H1 (cell line): ENCODE measurements at regions not wholly inside any gene's neighbourhood (a gene's known extent, or its start where the extent isn't known, plus 50 kb on each side); places are given as distances from the start of the nearest gene placed in this dataset.

Source experiments
- CHD1 ChIP-seq: IDR thresholded peaks from 2 replicates; pipeline ENCODE4 v1.6.1; 2012; ENCODE audit warnings: low read depth, low read length, improper control_type of control experiment
- RFX5 ChIP-seq: IDR thresholded peaks from 2 replicates; pipeline ENCODE4 v1.6.1; 2011; ENCODE audit warnings: low read depth, low read length, improper control_type of control experiment, borderline replicate concordance
- SP4 ChIP-seq: IDR thresholded peaks from 2 replicates; pipeline ENCODE4 v1.6.1; 2012; ENCODE audit warnings: low read length, inconsistent platforms
- YY1 ChIP-seq: IDR thresholded peaks from 2 replicates; pipeline ENCODE4 v1.6.1; 2011; ENCODE audit warnings: low read depth, mild to moderate bottlenecking, low read length
- ZNF274 ChIP-seq: IDR thresholded peaks from 2 replicates; pipeline ENCODE4 v1.7.0; 2012; ENCODE audit warnings: low read length, borderline replicate concordance; ENCODE audit errors: extremely low read depth
- TF ChIP-seq, protein P1 (sequence below), 3 experiments: IDR thresholded peaks; 1 replicate in 2 of 3; 2 replicates in 1 of 3; pipeline versions ENCODE4 v1.5.1 to v1.6.1; 2011; ENCODE audit warnings: low read length in 3 of 3, mild to moderate bottlenecking in 3 of 3, inconsistent platforms in 2 of 3, low read depth in 1 of 3, moderate library complexity in 1 of 3; ENCODE audit not compliant: insufficient read depth in 1 of 3; ENCODE audit errors: control extremely low read depth in 1 of 3

DNA sequence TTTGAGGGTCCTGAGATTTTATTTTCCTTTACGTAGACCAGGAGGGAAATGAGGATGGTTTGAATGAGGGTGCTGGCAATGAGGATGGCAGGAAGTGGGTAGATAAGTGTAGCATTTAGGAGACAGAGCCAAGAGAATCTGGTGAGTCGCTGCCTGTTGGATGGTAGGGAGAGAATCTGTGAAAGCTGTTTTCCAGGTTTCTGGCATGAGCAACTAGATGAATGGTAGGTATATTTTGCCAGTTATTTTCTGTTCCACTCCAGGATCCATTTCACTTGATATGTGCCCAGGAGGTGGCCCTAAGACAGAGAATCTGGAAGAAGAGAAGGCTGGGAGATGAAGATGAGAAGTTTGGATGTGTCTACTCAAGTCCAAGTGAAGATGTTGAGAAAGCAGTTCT lies 63.3 kb upstream of the VIPR2 start (continued):
- TF ChIP-seq, protein P1, sequence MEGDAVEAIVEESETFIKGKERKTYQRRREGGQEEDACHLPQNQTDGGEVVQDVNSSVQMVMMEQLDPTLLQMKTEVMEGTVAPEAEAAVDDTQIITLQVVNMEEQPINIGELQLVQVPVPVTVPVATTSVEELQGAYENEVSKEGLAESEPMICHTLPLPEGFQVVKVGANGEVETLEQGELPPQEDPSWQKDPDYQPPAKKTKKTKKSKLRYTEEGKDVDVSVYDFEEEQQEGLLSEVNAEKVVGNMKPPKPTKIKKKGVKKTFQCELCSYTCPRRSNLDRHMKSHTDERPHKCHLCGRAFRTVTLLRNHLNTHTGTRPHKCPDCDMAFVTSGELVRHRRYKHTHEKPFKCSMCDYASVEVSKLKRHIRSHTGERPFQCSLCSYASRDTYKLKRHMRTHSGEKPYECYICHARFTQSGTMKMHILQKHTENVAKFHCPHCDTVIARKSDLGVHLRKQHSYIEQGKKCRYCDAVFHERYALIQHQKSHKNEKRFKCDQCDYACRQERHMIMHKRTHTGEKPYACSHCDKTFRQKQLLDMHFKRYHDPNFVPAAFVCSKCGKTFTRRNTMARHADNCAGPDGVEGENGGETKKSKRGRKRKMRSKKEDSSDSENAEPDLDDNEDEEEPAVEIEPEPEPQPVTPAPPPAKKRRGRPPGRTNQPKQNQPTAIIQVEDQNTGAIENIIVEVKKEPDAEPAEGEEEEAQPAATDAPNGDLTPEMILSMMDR (IDR thresholded peaks at IDR 0.05; ENCODE audit: control extremely low read depth in 1 of 3, insufficient read depth in 1 of 3, low read depth in 1 of 3, low read length in 3 of 3) = no peak
- TF ChIP-seq SP4 (no peak), RFX5 (no peak), ZNF274 (no peak), CHD1 (no peak), YY1 (no peak)
